Thoracic aorta (tissue), 2 donors: ENCODE measurements at regions not wholly inside any gene's neighbourhood (a gene's known extent, or its start where the extent isn't known, plus 50 kb on each side); places are given as distances from the start of the nearest gene placed in this dataset.

Source experiments
- ATAC-seq: fragments of 150-250 bp; one replicate; pipeline ENCODE4 v1.8.0; 2017; ENCODE audit warnings: low read depth; ENCODE audit not compliant: insufficient number of reproducible peaks, low FRiP score
- DNase-seq: peaks from one replicate; pipeline ENCODE4 v3.0.0-alpha.2; 2020; ENCODE audit warnings: low spot score
- H3K27ac ChIP-seq, 2 donors: fragments of 200-600 bp; sonication (generic); 1 replicate in 1 of 2; 2 replicates in 1 of 2; pipeline ENCODE4 v1.5.1; 2016; ENCODE audit warnings: mild to moderate bottlenecking in 2 of 2, moderate library complexity in 2 of 2
- H3K27me3 ChIP-seq: fragments of 200-600 bp; sonication (generic); replicated peaks from 2 replicates; pipeline ENCODE4 v1.6.0; 2016; ENCODE audit warnings: mild to moderate bottlenecking; ENCODE audit not compliant: insufficient read depth
- H3K36me3 ChIP-seq: fragments of 200-600 bp; sonication (generic); one replicate; pipeline ENCODE4 v1.5.1; 2016
- H3K4me1 ChIP-seq, 2 donors: fragments of 200-600 bp; sonication (generic); 1 replicate in 1 of 2; 2 replicates in 1 of 2; pipeline versions ENCODE4 v1.5.1 to v1.6.0; 2016; ENCODE audit warnings: low read depth in 2 of 2, mild to moderate bottlenecking in 1 of 2; ENCODE audit not compliant: control insufficient read depth in 1 of 2
- H3K4me3 ChIP-seq: fragments of 200-600 bp; sonication (generic); 2 replicates; pipeline ENCODE4 v1.5.1; 2016; ENCODE audit warnings: mild to moderate bottlenecking
- H3K9me3 ChIP-seq: fragments of 200-600 bp; sonication (generic); 2 replicates; pipeline ENCODE4 v1.5.1; 2016
- CTCF ChIP-seq: fragments of 200-600 bp; sonication (generic); IDR thresholded peaks from one replicate; pipeline ENCODE4 v1.5.1; 2019; ENCODE audit warnings: antibody characterized with exemption

- H3K27ac ChIP-seq, result no peak overlapping the region
- peaks cover 4% of the 10 kb centered on the region for H3K9me3 ChIP-seq
- no peak for DNase-seq
- TF ChIP-seq CTCF, result no peak
- no peaks in the 10 kb centered on the region for H3K4me1 ChIP-seq
- no peak overlapping the region for H3K4me3 ChIP-seq
- no peaks in the 10 kb centered on the region for H3K36me3 ChIP-seq
- no peak for ATAC-seq
- no peaks in the 10 kb centered on the region for H3K27me3 ChIP-seq
These were observed 1832.1 kb downstream of the ARAP2 start for GRCh38 chr4:34412233-34412632.

GRCh38 chr4:34412911-34413310, 1831.4 kb downstream of the ARAP2 start:
- Histone ChIP-seq H3K4me3 (no peak overlapping the region), H3K27me3 (no peaks in the 10 kb centered on the region), H3K27ac (no peak overlapping the region), H3K4me1 (no peaks in the 10 kb centered on the region), H3K36me3 (no peaks in the 10 kb centered on the region), H3K9me3 (peaks cover 4% of the 10 kb centered on the region)
- DNase-seq (no peak), ATAC-seq (no peak)
- no peak for TF ChIP-seq CTCF

- no peak for DNase-seq
These were observed 1827.2 kb downstream of the ARAP2 start for GRCh38 chr4:34417160-34417559.

GRCh38 chr4:34419871-34420270, 1824.4 kb downstream of the ARAP2 start:
- no peaks in the 10 kb centered on the region for H3K27me3 ChIP-seq
- H3K36me3 ChIP-seq, result no peaks in the 10 kb centered on the region
- H3K4me3 ChIP-seq, result no peak overlapping the region
- H3K27ac ChIP-seq, result no peak overlapping the region
- DNase-seq (no peak), ATAC-seq (no peak)
- no peaks in the 10 kb centered on the region for H3K4me1 ChIP-seq
- no peaks in the 10 kb centered on the region for H3K9me3 ChIP-seq
- no peak for TF ChIP-seq CTCF

More at GRCh38 chr4:34417160-34417559, 1827.2 kb downstream of the ARAP2 start:
- Histone ChIP-seq H3K36me3 (no peaks in the 10 kb centered on the region), H3K27ac (no peak overlapping the region), H3K9me3 (no peaks in the 10 kb centered on the region), H3K4me1 (no peaks in the 10 kb centered on the region), H3K27me3 (no peaks in the 10 kb centered on the region), H3K4me3 (no peak overlapping the region)
- no peak for ATAC-seq
- TF ChIP-seq CTCF, result no peak

GRCh38 chr4:34422472-34423175, 1821.7 kb downstream of the ARAP2 start:
- Histone ChIP-seq H3K36me3 (no peaks in the 10 kb centered on the region), H3K27ac (no peak overlapping the region), H3K9me3 (no peaks in the 10 kb centered on the region), H3K4me1 (no peaks in the 10 kb centered on the region), H3K4me3 (no peak overlapping the region), H3K27me3 (no peaks in the 10 kb centered on the region)
- ATAC-seq, result no peak
- DNase-seq, result no peak
- no peak for TF ChIP-seq CTCF
